SH-SY5Y (cell line): ENCODE measurements at regions not wholly inside any gene's neighbourhood (a gene's known extent, or its start where the extent isn't known, plus 50 kb on each side); places are given as distances from the start of the nearest gene placed in this dataset.

Source experiments
- GATA2 ChIP-seq: IDR thresholded peaks from 2 replicates; pipeline ENCODE4 v1.6.1; 2011; ENCODE audit warnings: mild to moderate bottlenecking, low read depth, low read length
- GATA3 ChIP-seq: IDR thresholded peaks from 2 replicates; pipeline ENCODE4 v1.6.1; 2011; ENCODE audit warnings: low read depth, mild to moderate bottlenecking, low read length, moderate library complexity

DNA sequence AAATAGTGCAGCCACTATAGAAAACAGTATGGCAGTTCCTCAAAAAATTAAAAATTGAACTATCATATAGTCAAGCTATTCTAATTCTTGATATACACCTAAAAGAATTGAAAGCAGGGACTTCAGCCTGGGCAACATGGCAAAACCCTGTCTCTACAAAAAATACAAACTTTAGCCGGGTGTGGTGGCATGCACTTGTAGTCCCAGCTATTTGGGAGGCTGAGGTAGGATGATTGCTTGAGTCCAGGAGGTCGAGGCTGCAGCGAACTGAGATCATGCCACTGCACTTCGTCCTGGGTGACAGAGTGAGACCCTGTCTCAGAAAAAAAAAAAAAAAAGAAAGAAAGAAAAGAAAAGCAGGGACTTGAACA is 64.0 kb upstream of the FOXN2 start:
- no peak for TF ChIP-seq GATA2
- no peak for TF ChIP-seq GATA3
